ENCODE measurements at regions not wholly inside any gene's neighbourhood (a gene's known extent, or its start where the extent isn't known, plus 50 kb on each side); places are given as distances from the start of the nearest gene placed in this dataset.

- DNase-seq (ENCODE audit: low read depth), result no peak
These were observed 590.6 kb upstream of the NOX3 start for GRCh38 chr6:156046268-156046665.

GRCh38 chr6:156045401-156046267, 590.0 kb upstream of the NOX3 start:
- DNase-seq (ENCODE audit: low read depth), result no peak

GRCh38 chr6:156033598-156033997, 578.0 kb upstream of the NOX3 start:
- no peak for DNase-seq (ENCODE audit: low read depth)

GRCh38 chr6:156031516-156031915, 575.9 kb upstream of the NOX3 start:
- no peak for DNase-seq (ENCODE audit: low read depth)

- no peak for DNase-seq (ENCODE audit: low read depth)
These were observed 574.4 kb upstream of the NOX3 start for GRCh38 chr6:156030053-156030452.

- no peak for DNase-seq (ENCODE audit: low read depth)
These were observed 573.8 kb upstream of the NOX3 start for GRCh38 chr6:156029286-156029985.

- DNase-seq (ENCODE audit: low read depth), result no peak
These were observed 572.9 kb upstream of the NOX3 start for GRCh38 chr6:156028335-156029131.

- DNase-seq (ENCODE audit: low read depth), result no peak
These were observed 571.6 kb upstream of the NOX3 start for GRCh38 chr6:156027248-156027626.

GRCh38 chr6:156026486-156027247, 571.0 kb upstream of the NOX3 start:
- DNase-seq (ENCODE audit: low read depth), result no peak

GRCh38 chr6:156024339-156024738, 568.7 kb upstream of the NOX3 start:
- DNase-seq (ENCODE audit: low read depth), result no peak

GRCh38 chr6:156021746-156022396, 566.2 kb upstream of the NOX3 start:
- no peak for DNase-seq (ENCODE audit: low read depth)

- no peak for DNase-seq (ENCODE audit: low read depth)
These were observed 562.2 kb upstream of the NOX3 start for GRCh38 chr6:156017838-156018237.

- no peak for DNase-seq (ENCODE audit: low read depth)
These were observed 560.7 kb upstream of the NOX3 start for GRCh38 chr6:156016186-156016976.

- no peak for DNase-seq (ENCODE audit: low read depth)
These were observed 557.5 kb upstream of the NOX3 start for GRCh38 chr6:156013155-156013554.

GRCh38 chr6:156009656-156010055, 554.0 kb upstream of the NOX3 start:
- no peak for DNase-seq (ENCODE audit: low read depth)

- DNase-seq (ENCODE audit: low read depth), result no peak
These were observed 549.2 kb upstream of the NOX3 start for GRCh38 chr6:156004796-156005195.

- no peak for DNase-seq (ENCODE audit: low read depth)
These were observed 540.5 kb upstream of the NOX3 start for GRCh38 chr6:155996151-155996550.

- DNase-seq (ENCODE audit: low read depth), result no peak
These were observed 539.6 kb upstream of the NOX3 start for GRCh38 chr6:155995281-155995680.

GRCh38 chr6:155994086-155994485, 538.4 kb upstream of the NOX3 start:
- no peak for DNase-seq (ENCODE audit: low read depth)

GRCh38 chr6:155993240-155993639, 537.6 kb upstream of the NOX3 start:
- no peak for DNase-seq (ENCODE audit: low read depth)

Measured in activated T-helper 1 cell treated with Interleukin-2 at 50 U/mL for 16 hours (primary cell).